Nephron progenitor cell (in vitro differentiated cells): ENCODE measurements at regions not wholly inside any gene's neighbourhood (a gene's known extent, or its start where the extent isn't known, plus 50 kb on each side); places are given as distances from the start of the nearest gene placed in this dataset.

Experiments used
- DNase-seq: peaks from one replicate; pipeline ENCODE4 v3.0.0; 2021
- H3K27ac Mint-ChIP-seq: 2 replicates; pipeline ENCODE4 v1.8.0; 2021; ENCODE audit warnings: mild to moderate bottlenecking, moderate library complexity, mixed read lengths
- H3K27me3 Mint-ChIP-seq: 2 replicates; pipeline ENCODE4 v1.8.0; 2021; ENCODE audit warnings: mild to moderate bottlenecking, low read depth, mixed read lengths; ENCODE audit not compliant: poor library complexity
- H3K36me3 Mint-ChIP-seq: 2 replicates; pipeline ENCODE4 v1.8.0; 2021; ENCODE audit warnings: low read depth, mixed read lengths
- H3K4me1 Mint-ChIP-seq: 2 replicates; pipeline ENCODE4 v1.8.0; 2021; ENCODE audit warnings: mixed read lengths
- H3K4me3 Mint-ChIP-seq: 2 replicates; pipeline ENCODE4 v1.8.0; 2021; ENCODE audit warnings: mild to moderate bottlenecking, moderate library complexity, mixed read lengths
- H3K9me3 Mint-ChIP-seq: 2 replicates; pipeline ENCODE4 v1.8.0; 2021; ENCODE audit warnings: mild to moderate bottlenecking, moderate library complexity, mixed read lengths
- CTCF ChIP-seq: fragments of 200-600 bp; sonication (generic); IDR thresholded peaks from 2 replicates; pipeline ENCODE4 v1.5.0; 2021; ENCODE audit warnings: antibody characterized with exemption

DNA sequence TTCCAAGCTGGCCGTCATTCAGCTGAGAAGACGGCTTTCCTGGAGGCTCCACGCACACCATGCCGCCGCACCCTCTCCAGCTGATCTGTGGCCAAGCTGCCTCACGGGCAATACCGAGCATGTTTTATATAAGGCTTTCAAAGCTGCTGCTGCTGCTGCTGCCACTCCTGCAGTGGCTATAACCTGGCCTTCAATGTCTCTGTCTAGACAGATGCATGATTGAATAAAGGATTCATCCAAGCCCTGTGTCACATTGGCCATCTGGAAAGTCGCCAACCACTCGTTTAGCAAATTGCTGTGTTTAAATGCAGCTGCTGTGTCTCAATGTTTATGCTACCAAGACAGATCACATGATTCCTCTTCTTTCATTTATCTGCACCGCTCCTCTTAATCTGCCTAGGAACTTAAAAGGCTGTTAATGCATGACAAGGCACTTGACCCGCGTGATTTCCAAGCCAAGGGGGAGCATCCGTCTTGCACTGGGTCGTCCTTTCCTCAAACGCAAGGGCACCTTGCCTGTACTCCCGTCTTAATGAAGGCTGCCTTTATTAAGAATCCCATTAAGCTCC, 114.3 kb downstream of the TEX26 start:
- no peak overlapping the region for H3K27ac Mint-ChIP-seq
- H3K4me3 Mint-ChIP-seq: no peak overlapping the region
- peaks cover 29% of the 10 kb centered on the region for H3K4me1 Mint-ChIP-seq
- H3K36me3 Mint-ChIP-seq: no peaks in the 10 kb centered on the region
- peaks cover 4% of the 10 kb centered on the region for H3K27me3 Mint-ChIP-seq
- no peak for DNase-seq
- TF ChIP-seq CTCF: no peak
- no peaks in the 10 kb centered on the region for H3K9me3 Mint-ChIP-seq

DNA sequence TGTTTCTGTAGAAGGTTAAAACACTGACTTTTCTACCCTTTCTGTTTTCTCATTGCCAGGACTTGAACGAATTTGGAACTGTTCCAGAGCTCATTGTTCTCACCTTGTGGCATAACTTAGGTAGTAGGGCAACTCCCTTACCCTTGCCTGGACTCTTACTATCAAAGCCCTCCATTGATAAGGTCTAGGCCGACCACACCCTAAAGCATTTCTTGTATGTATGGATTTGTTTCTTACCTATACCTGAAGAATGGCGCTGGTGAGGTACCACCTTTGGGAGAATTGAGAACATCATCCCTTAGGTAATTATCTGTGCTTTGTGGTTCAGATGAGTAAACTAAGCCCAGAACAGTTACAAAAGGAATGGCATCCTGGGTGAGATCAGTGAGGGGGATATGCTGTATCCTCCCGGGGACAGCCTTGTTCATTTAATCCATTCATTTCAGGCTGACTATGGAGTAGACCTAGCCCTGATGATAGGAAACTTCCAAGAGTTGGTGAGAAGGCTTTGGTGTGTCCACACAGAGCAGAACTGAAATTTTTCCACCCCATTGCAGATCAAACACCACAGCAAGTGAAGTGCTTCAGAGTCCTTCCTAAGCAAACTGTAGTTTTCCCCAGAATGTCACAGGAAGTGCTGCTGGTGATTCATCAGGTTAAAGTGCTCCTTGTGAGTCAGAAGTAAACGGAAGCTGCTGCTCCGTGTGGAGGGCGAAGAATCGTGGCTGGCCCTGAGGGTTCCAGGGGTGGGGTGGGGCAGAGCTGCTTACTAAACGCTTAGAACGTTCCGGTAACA, 113.0 kb downstream of the TEX26 start:
- no peak overlapping the region for H3K27ac Mint-ChIP-seq
- no peaks in the 10 kb centered on the region for H3K9me3 Mint-ChIP-seq
- H3K36me3 Mint-ChIP-seq: no peaks in the 10 kb centered on the region
- DNase-seq: no peak
- no peak overlapping the region for H3K4me3 Mint-ChIP-seq
- H3K4me1 Mint-ChIP-seq: peaks cover 17% of the 10 kb centered on the region
- no peak for TF ChIP-seq CTCF
- peaks cover 4% of the 10 kb centered on the region for H3K27me3 Mint-ChIP-seq

DNA sequence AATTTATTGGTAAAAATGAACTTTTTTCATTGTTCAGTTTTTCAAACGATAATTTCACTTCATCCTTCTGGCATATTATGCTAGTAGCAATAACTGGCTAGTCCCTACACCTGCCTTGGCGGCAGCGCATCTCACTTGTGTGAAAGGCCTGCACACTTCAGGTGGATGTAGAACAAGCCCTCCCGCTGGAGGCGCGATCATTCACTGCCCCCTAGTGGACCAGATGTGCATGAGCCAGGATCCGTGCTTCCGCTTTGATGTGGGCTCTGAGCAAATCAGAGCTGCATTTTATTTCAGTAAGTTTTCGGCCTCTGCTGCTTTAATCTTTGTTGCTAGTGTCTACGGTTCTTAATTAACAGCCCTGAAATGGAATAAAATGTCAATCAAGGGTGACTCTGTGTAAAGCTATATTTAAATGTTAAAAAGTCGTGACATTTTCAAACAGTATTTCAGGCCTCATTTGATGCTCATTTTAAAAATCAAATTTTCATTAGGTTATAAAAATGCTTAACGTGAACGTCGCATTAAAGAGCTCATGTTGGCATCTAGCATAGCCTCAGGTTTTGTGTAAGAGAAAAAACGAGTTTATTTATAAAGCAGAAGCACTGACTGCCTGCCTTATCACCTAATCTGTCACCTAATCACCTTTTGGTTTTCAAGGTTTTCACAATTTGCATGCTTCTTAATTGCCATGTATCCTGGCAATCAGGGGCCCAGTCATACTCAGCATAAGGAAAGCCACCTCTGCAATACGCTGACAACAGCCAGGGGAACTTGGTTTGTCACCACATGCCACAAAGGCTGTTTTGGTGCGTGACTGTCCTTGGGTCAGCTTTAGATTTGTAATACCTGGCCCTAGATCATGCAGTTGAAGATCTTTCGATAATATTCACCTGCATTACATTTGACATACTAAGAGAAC, 112.2 kb downstream of the TEX26 start:
- no peak overlapping the region for H3K4me3 Mint-ChIP-seq
- no peak overlapping the region for H3K27ac Mint-ChIP-seq

GRCh38 chr13:31043957-31044356, 111.5 kb downstream of the TEX26 start:
- no peak for TF ChIP-seq CTCF
- peaks cover 3% of the 10 kb centered on the region for H3K9me3 Mint-ChIP-seq
- H3K4me3 Mint-ChIP-seq: no peak overlapping the region
- no peak overlapping the region for H3K27ac Mint-ChIP-seq
- no peaks in the 10 kb centered on the region for H3K36me3 Mint-ChIP-seq
- H3K4me1 Mint-ChIP-seq: peaks cover 16% of the 10 kb centered on the region
- H3K27me3 Mint-ChIP-seq: peaks cover 9% of the 10 kb centered on the region
- peak; percentile 18 for DNase-seq

More for the DNA sequence above, 112.2 kb downstream of the TEX26 start:
- peak; percentile 95 for TF ChIP-seq CTCF
- Mint-ChIP-seq H3K36me3 (no peaks in the 10 kb centered on the region), H3K4me1 (peaks cover 16% of the 10 kb centered on the region), H3K27me3 (peaks cover 4% of the 10 kb centered on the region), H3K9me3 (peaks cover 2% of the 10 kb centered on the region)
- peak; percentile 82 for DNase-seq

DNA sequence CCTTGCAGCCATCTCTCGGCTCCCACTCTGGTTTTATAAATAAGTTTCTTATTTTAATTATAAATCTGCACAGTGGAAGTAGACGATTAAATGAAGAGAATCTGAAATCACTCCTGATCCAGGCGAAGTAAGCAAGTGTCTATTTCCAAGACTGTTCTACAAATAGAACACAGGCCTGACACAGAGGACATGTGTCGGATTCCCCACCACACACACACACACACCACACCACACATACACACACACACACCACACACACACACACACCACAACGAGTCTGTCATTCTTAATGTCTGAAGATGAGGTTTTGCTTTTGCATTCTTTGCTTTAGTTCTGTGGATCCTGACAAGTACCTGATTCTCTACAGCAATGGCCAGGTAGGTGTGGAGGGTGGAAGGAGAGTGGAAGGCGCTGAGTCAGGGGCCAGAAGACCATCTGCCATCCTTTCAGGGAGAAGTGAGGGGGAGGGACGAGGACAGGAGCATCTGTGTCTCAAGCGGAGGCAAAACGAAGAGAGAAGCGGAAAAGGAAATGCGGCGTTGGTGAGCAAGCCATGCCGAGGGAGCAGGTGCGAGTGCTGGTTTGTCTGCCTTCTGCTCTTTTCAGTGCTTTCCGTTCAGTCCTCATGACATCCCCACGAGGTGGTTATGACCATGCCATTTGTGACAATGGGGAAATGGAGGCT, 110.2 kb downstream of the TEX26 start:
- Mint-ChIP-seq H3K27ac (no peak overlapping the region), H3K27me3 (peaks cover 12% of the 10 kb centered on the region), H3K9me3 (peaks cover 3% of the 10 kb centered on the region), H3K36me3 (no peaks in the 10 kb centered on the region), H3K4me1 (peaks cover 16% of the 10 kb centered on the region), H3K4me3 (no peak overlapping the region)
- no peak for TF ChIP-seq CTCF
- DNase-seq: no peak
